Psoas muscle (tissue), 7 donors: ENCODE measurements at regions not wholly inside any gene's neighbourhood (a gene's known extent, or its start where the extent isn't known, plus 50 kb on each side); places are given as distances from the start of the nearest gene placed in this dataset.

ENCODE experiments used
- ATAC-seq, 4 donors: fragments of 200-7000 bp; cut with Tn5 transposase; one replicate each; pipeline ENCODE4 v1.9.1; 2020; ENCODE audit warnings: moderate library complexity in 3 of 4, mild to moderate bottlenecking in 2 of 4
- DNase-seq, 2 donors: peaks; one replicate each; pipeline ENCODE4 v3.0.0-alpha.2; 2020
- H3K27ac ChIP-seq: fragments of 200-600 bp; one replicate; pipeline ENCODE4 v1.8.0; 2022
- H3K27me3 ChIP-seq, 3 donors: fragments of 200-600 bp in 1 of 3; one replicate each; pipeline versions ENCODE4 v1.6.1 to v1.8.0; 2013 to 2022; ENCODE audit warnings: low read length in 2 of 3, mild to moderate bottlenecking in 2 of 3, moderate library complexity in 1 of 3; ENCODE audit not compliant: insufficient read depth in 3 of 3
- H3K36me3 ChIP-seq, 2 donors: fragments of 200-600 bp in 1 of 2; one replicate each; pipeline versions ENCODE4 v1.6.1 to v1.8.0; 2013 to 2022; ENCODE audit warnings: low read depth in 1 of 2, mild to moderate bottlenecking in 1 of 2, moderate library complexity in 1 of 2; ENCODE audit not compliant: insufficient read depth in 1 of 2
- H3K4me1 ChIP-seq: fragments of 200-600 bp; one replicate; pipeline ENCODE4 v1.8.0; 2022
- H3K4me3 ChIP-seq: fragments of 200-600 bp; one replicate; pipeline ENCODE4 v1.8.0; 2022; ENCODE audit warnings: mild to moderate bottlenecking
- H3K9me3 ChIP-seq: fragments of 200-600 bp; one replicate; pipeline ENCODE4 v1.8.0; 2022
- CTCF ChIP-seq: fragments of 200-600 bp; IDR thresholded peaks from one replicate; pipeline ENCODE4 v1.8.0; 2022; ENCODE audit warnings: antibody characterized with exemption
- WGBS, 3 donors: extraction: QIAGEN DNeasy Blood & Tissue Kit; methylation state at CpG; one replicate each; pipeline versions ENCODE4 v1.1.6 to v1.1.7; 2013; 5-methylcytosine and 5-hydroxymethylcytosine counted together
- intact Hi-C, 2 donors: fragments of 100-400 bp; cut with DNase I; formaldehyde crosslinking; loops; one replicate each; pipeline versions ENCODE4 v1.11.0 to v1.14.2; 2022
- donor health status: healthy with polysubstance abuse.
- donor health status: DM: no; HTN: no; CAD: no; lungs with moderate emphysema.
- donor health status: Bipolar disorder and iron deficiency.
- donor health status: healthy.
- donor health status: DM: yes; HTN: yes; CAD: no.
- donor health status: DM: no; HTN: no; CAD: no.
- donor health status: DM: yes; HTN: yes; CAD: no.

- WGBS, 3 donors = 72 to 87% (median 75%) methylated on average over 1 of the region's 1 CpG
- Histone ChIP-seq H3K27me3 (peaks cover 0 to 6% (median 0%) of the 10 kb centered on the region in 3 donors), H3K4me3 (no peak overlapping the region), H3K36me3 (no peaks in the 10 kb centered on the region), H3K27ac (no peak overlapping the region), H3K9me3 (peaks cover 5% of the 10 kb centered on the region), H3K4me1 (no peaks in the 10 kb centered on the region)
- intact Hi-C loops = no loop called here
- no peak for ATAC-seq
- TF ChIP-seq CTCF = no peak
- no peak for DNase-seq
Measured at GRCh38 chrX:42135583-42136228, 212.4 kb upstream of the CASK start.

- no peak for ATAC-seq
- H3K4me3 ChIP-seq = no peak overlapping the region
- TF ChIP-seq CTCF = no peak
Measured at GRCh38 chrX:42131856-42132255, 208.5 kb upstream of the CASK start.

GRCh38 chrX:42129022-42129940 is 205.9 kb upstream of the CASK start:
- Histone ChIP-seq H3K9me3 (no peaks in the 10 kb centered on the region), H3K4me1 (no peaks in the 10 kb centered on the region), H3K36me3 (no peaks in the 10 kb centered on the region), H3K27ac (no peak overlapping the region), H3K4me3 (no peak overlapping the region), H3K27me3 (peaks cover 0 to 11% (median 0%) of the 10 kb centered on the region in 3 donors)
- WGBS, 3 donors = 79 to 96% (median 84%) methylated on average over 3 of the region's 3 CpGs
- DNase-seq (no peak), ATAC-seq (no peak)
- no peak for TF ChIP-seq CTCF
- intact Hi-C loops = no loop called here

More at GRCh38 chrX:42131856-42132255, 208.5 kb upstream of the CASK start:
- Histone ChIP-seq H3K36me3 (no peaks in the 10 kb centered on the region), H3K27me3 (peaks cover 0 to 11% (median 0%) of the 10 kb centered on the region in 3 donors), H3K9me3 (no peaks in the 10 kb centered on the region), H3K27ac (no peak overlapping the region), H3K4me1 (no peaks in the 10 kb centered on the region)
- no peak for DNase-seq
- intact Hi-C loops = no loop called here

DNA sequence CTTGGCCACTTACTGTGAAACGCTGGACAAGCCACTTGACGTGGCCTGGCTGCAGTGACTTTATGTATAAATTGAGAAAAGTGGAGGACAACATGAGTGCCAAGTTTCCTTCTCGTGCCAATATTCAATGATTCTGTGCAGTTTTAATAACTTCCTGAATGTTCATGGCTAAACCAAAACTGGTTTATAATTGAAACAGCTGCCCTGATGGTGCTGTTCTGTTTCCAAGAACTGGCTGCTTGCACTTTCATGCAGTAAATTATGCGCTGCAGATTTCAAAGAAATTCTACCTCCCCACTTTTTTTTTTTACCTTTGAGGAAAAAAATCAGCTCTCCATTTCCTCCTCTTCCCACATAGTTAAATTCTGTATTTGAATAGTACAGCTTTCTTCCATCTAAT is 205.2 kb upstream of the CASK start:
- H3K4me1 ChIP-seq = no peaks in the 10 kb centered on the region
- 43 to 55% (median 50%) methylated on average over 4 of the region's 4 CpGs for WGBS, 3 donors
- ATAC-seq (no peak), DNase-seq (no peak)
- H3K27ac ChIP-seq = no peak overlapping the region
- H3K9me3 ChIP-seq = no peaks in the 10 kb centered on the region
- no peaks in the 10 kb centered on the region for H3K36me3 ChIP-seq
- H3K27me3 ChIP-seq = peaks cover 0 to 11% (median 0%) of the 10 kb centered on the region in 3 donors
- intact Hi-C loops = no loop called here
- no peak overlapping the region for H3K4me3 ChIP-seq
- no peak for TF ChIP-seq CTCF
